Right cardiac atrium (tissue), 5 donors: ENCODE measurements at regions not wholly inside any gene's neighbourhood (a gene's known extent, or its start where the extent isn't known, plus 50 kb on each side); places are given as distances from the start of the nearest gene placed in this dataset.

Source experiments
- ATAC-seq, 2 donors: fragments of 200-7000 bp; cut with Tn5 transposase; one replicate each; pipeline versions ENCODE4 v1.8.0 to v1.9.1; 2020; ENCODE audit warnings: moderate library complexity in 2 of 2, mild to moderate bottlenecking in 1 of 2
- DNase-seq, 3 donors: peaks; one replicate each; pipeline ENCODE4 v3.0.0-alpha.2; 2020
- H3K27ac ChIP-seq: one replicate; pipeline ENCODE4 v1.5.1; 2013; ENCODE audit warnings: mild to moderate bottlenecking, low read length, control low read depth, moderate library complexity
- H3K27me3 ChIP-seq: one replicate; pipeline ENCODE4 v1.6.1; 2013; ENCODE audit not compliant: control insufficient read depth, insufficient read depth
- H3K4me1 ChIP-seq: one replicate; pipeline ENCODE4 v1.6.1; 2013; ENCODE audit warnings: low read length; ENCODE audit not compliant: control insufficient read depth, insufficient read depth
- H3K4me3 ChIP-seq: one replicate; pipeline ENCODE4 v1.5.1; 2013; ENCODE audit warnings: low read length, control low read depth
- H3K9me3 ChIP-seq: one replicate; pipeline ENCODE4 v1.6.1; 2013; ENCODE audit warnings: low read length; ENCODE audit not compliant: control insufficient read depth
- WGBS: extraction: QIAGEN DNeasy Blood & Tissue Kit; methylation state at CpG from one replicate; pipeline ENCODE4 v1.1.7; 2013; 5-methylcytosine and 5-hydroxymethylcytosine counted together
- intact Hi-C, 4 donors: fragments of 100-400 bp; cut with DNase I; formaldehyde crosslinking; loops; one replicate each; pipeline versions ENCODE4 v1.11.0 to v1.14.0; 2022 to 2023
- donor health status: healthy with polysubstance abuse.
- donor health status: DM: no; HTN: yes; CAD: no.
- donor health status: DM: no; HTN: no; CAD: no.
- donor health status: DM: no; HTN: yes; CAD: no; lungs with severe emphysema.
- donor health status: DM: yes; HTN: yes; CAD: no.

- no peak overlapping the region for H3K4me3 ChIP-seq
- H3K4me1 ChIP-seq = no peaks in the 10 kb centered on the region
- H3K27ac ChIP-seq = no peak overlapping the region
- WGBS = 74% methylated on average over 2 of the region's 2 CpGs
- H3K9me3 ChIP-seq = no peaks in the 10 kb centered on the region
- intact Hi-C loops = no loop called here
- no peak for ATAC-seq
- H3K27me3 ChIP-seq = no peaks in the 10 kb centered on the region
- no peak for DNase-seq
These were observed 262.7 kb upstream of the CHRM2 start for GRCh38 chr7:136605532-136606329.

GRCh38 chr7:136601772-136602171 lies 266.7 kb upstream of the CHRM2 start:
- no peaks in the 10 kb centered on the region for H3K9me3 ChIP-seq
- DNase-seq (no peak), ATAC-seq (no peak)
- intact Hi-C loops = no loop called here
- no peak overlapping the region for H3K4me3 ChIP-seq
- H3K27ac ChIP-seq = no peak overlapping the region
- H3K4me1 ChIP-seq = no peaks in the 10 kb centered on the region
- no peaks in the 10 kb centered on the region for H3K27me3 ChIP-seq
- 63% methylated on average over 2 of the region's 2 CpGs for WGBS

- Histone ChIP-seq H3K4me1 (no peaks in the 10 kb centered on the region), H3K27ac (no peak overlapping the region), H3K27me3 (no peaks in the 10 kb centered on the region), H3K4me3 (no peak overlapping the region), H3K9me3 (no peaks in the 10 kb centered on the region)
- ATAC-seq = no peak
- intact Hi-C loops = no loop called here
- no peak for DNase-seq
These were observed 268.0 kb upstream of the CHRM2 start for GRCh38 chr7:136600475-136600874.

- ATAC-seq = no peak
- Histone ChIP-seq H3K27me3 (no peaks in the 10 kb centered on the region), H3K27ac (no peak overlapping the region), H3K9me3 (no peaks in the 10 kb centered on the region), H3K4me3 (no peak overlapping the region), H3K4me1 (no peaks in the 10 kb centered on the region)
- no peak for DNase-seq
- 45% methylated on average over 1 of the region's 1 CpG for WGBS
- intact Hi-C loops = no loop called here
These were observed 273.7 kb upstream of the CHRM2 start for GRCh38 chr7:136594739-136595144.

GRCh38 chr7:136588216-136588615 lies 280.2 kb upstream of the CHRM2 start:
- H3K4me3 ChIP-seq = no peak overlapping the region
- DNase-seq (no peak), ATAC-seq (no peak)
- no peak overlapping the region for H3K27ac ChIP-seq
- intact Hi-C loops = no loop called here
- no peaks in the 10 kb centered on the region for H3K4me1 ChIP-seq
- H3K27me3 ChIP-seq = no peaks in the 10 kb centered on the region
- H3K9me3 ChIP-seq = no peaks in the 10 kb centered on the region
- WGBS = 86% methylated on average over 2 of the region's 2 CpGs

- intact Hi-C loops = no loop called here
- H3K27ac ChIP-seq = no peak overlapping the region
- no peak overlapping the region for H3K4me3 ChIP-seq
- H3K4me1 ChIP-seq = no peaks in the 10 kb centered on the region
- ATAC-seq = no peak
- 74% methylated on average over 2 of the region's 2 CpGs for WGBS
- H3K27me3 ChIP-seq = no peaks in the 10 kb centered on the region
- DNase-seq = no peak
- no peaks in the 10 kb centered on the region for H3K9me3 ChIP-seq
These were observed 282.3 kb upstream of the CHRM2 start for GRCh38 chr7:136585954-136586670.

- intact Hi-C loops = no loop called here
- H3K27me3 ChIP-seq = no peaks in the 10 kb centered on the region
- H3K4me3 ChIP-seq = no peak overlapping the region
- H3K4me1 ChIP-seq = no peaks in the 10 kb centered on the region
- H3K27ac ChIP-seq = no peak overlapping the region
- no peak for DNase-seq
- H3K9me3 ChIP-seq = no peaks in the 10 kb centered on the region
- WGBS = 46% methylated on average over 2 of the region's 2 CpGs
- no peak for ATAC-seq
These were observed 302.0 kb upstream of the CHRM2 start for GRCh38 chr7:136566491-136566890.

GRCh38 chr7:136555933-136556332 lies 312.5 kb upstream of the CHRM2 start:
- Histone ChIP-seq H3K27me3 (no peaks in the 10 kb centered on the region), H3K4me1 (no peaks in the 10 kb centered on the region), H3K27ac (no peak overlapping the region), H3K9me3 (no peaks in the 10 kb centered on the region), H3K4me3 (no peak overlapping the region)
- WGBS = 55% methylated on average over 5 of the region's 5 CpGs
- no peak for DNase-seq
- no peak for ATAC-seq
- intact Hi-C loops = no loop called here

GRCh38 chr7:136551618-136552017 lies 316.8 kb upstream of the CHRM2 start:
- no peaks in the 10 kb centered on the region for H3K27me3 ChIP-seq
- no peak overlapping the region for H3K27ac ChIP-seq
- DNase-seq (no peak), ATAC-seq (no peak)
- 69% methylated on average over 1 of the region's 1 CpG for WGBS
- no peaks in the 10 kb centered on the region for H3K4me1 ChIP-seq
- no peaks in the 10 kb centered on the region for H3K9me3 ChIP-seq
- no peak overlapping the region for H3K4me3 ChIP-seq
- intact Hi-C loops = no loop called here

GRCh38 chr7:136549756-136550155 lies 318.7 kb upstream of the CHRM2 start:
- DNase-seq = no peak
- Histone ChIP-seq H3K4me1 (no peaks in the 10 kb centered on the region), H3K27ac (no peak overlapping the region), H3K9me3 (no peaks in the 10 kb centered on the region), H3K27me3 (no peaks in the 10 kb centered on the region), H3K4me3 (no peak overlapping the region)
- intact Hi-C loops = no loop called here
- no peak for ATAC-seq
- WGBS = 42% methylated on average over 1 of the region's 1 CpG

- DNase-seq = peak in 1 of 3 donors; percentile 10
- 69% methylated on average over 8 of the region's 8 CpGs for WGBS
- no peak overlapping the region for H3K27ac ChIP-seq
- intact Hi-C loops = no loop called here
- H3K4me3 ChIP-seq = no peak overlapping the region
- H3K4me1 ChIP-seq = no peaks in the 10 kb centered on the region
- no peak for ATAC-seq
- no peaks in the 10 kb centered on the region for H3K9me3 ChIP-seq
- H3K27me3 ChIP-seq = no peaks in the 10 kb centered on the region
These were observed 334.7 kb upstream of the CHRM2 start for GRCh38 chr7:136533732-136534131.
